HG02884 (cell line): ENCODE measurements at regions not wholly inside any gene's neighbourhood (a gene's known extent, or its start where the extent isn't known, plus 50 kb on each side); places are given as distances from the start of the nearest gene placed in this dataset.

Source experiments
- ATAC-seq: cut with Tn5 transposase; IDR thresholded peaks from one replicate; pipeline ENCODE4 v1.9.1; 2021; ENCODE audit warnings: mild to moderate bottlenecking, moderate library complexity; ENCODE audit not compliant: unreplicated experiment

- no peak for ATAC-seq
Measured at GRCh38 chr6:81694855-81695254, 57.6 kb downstream of the TENT5A start.

GRCh38 chr6:81694207-81694606, 58.3 kb downstream of the TENT5A start:
- ATAC-seq = no peak

GRCh38 chr6:81693266-81693665, 59.2 kb downstream of the TENT5A start:
- no peak for ATAC-seq

- ATAC-seq = no peak
Measured at GRCh38 chr6:81690073-81690472, 62.4 kb downstream of the TENT5A start.

GRCh38 chr6:81689580-81689979, 62.9 kb downstream of the TENT5A start:
- ATAC-seq = no peak

- no peak for ATAC-seq
Measured at GRCh38 chr6:81683912-81684311, 68.6 kb downstream of the TENT5A start.

- no peak for ATAC-seq
Measured at GRCh38 chr6:81682858-81683620, 69.4 kb downstream of the TENT5A start.

GRCh38 chr6:81682235-81682795, 70.2 kb downstream of the TENT5A start:
- no peak for ATAC-seq

- no peak for ATAC-seq
Measured at GRCh38 chr6:81669445-81669844, 83.0 kb downstream of the TENT5A start.

GRCh38 chr6:81668615-81669047, 83.8 kb downstream of the TENT5A start:
- ATAC-seq = no peak

- no peak for ATAC-seq
Measured at GRCh38 chr6:81666481-81666880, 86.0 kb downstream of the TENT5A start.

GRCh38 chr6:81656231-81656630, 96.2 kb downstream of the TENT5A start:
- no peak for ATAC-seq

- ATAC-seq = no peak
Measured at GRCh38 chr6:81655696-81656095, 96.8 kb downstream of the TENT5A start.

- ATAC-seq = no peak
Measured at GRCh38 chr6:81648502-81648901, 104.0 kb downstream of the TENT5A start.

- ATAC-seq = no peak
Measured at GRCh38 chr6:81643156-81643555, 109.3 kb downstream of the TENT5A start.

- ATAC-seq = no peak
Measured at GRCh38 chr6:81640891-81641290, 111.6 kb downstream of the TENT5A start.

GRCh38 chr6:81640126-81640525, 112.4 kb downstream of the TENT5A start:
- ATAC-seq = no peak

GRCh38 chr6:81638366-81638765, 114.1 kb downstream of the TENT5A start:
- ATAC-seq = no peak

GRCh38 chr6:81636930-81637568, 115.4 kb downstream of the TENT5A start:
- no peak for ATAC-seq

GRCh38 chr6:81634155-81634880, 118.2 kb downstream of the TENT5A start:
- no peak for ATAC-seq

- ATAC-seq = no peak
Measured at GRCh38 chr6:81633391-81633790, 119.1 kb downstream of the TENT5A start.

- ATAC-seq = no peak
Measured at GRCh38 chr6:81630719-81631118, 121.8 kb downstream of the TENT5A start.
